ENCODE measurements at regions not wholly inside any gene's neighbourhood (a gene's known extent, or its start where the extent isn't known, plus 50 kb on each side); places are given as distances from the start of the nearest gene placed in this dataset.

- Histone ChIP-seq H3K27me3 (ENCODE audit: insufficient read depth, poor library complexity, severe bottlenecking) (no peaks in the 10 kb centered on the region), H3K4me3 (ENCODE audit: severe bottlenecking) (no peak overlapping the region), H3K4me1 (ENCODE audit: insufficient read depth, poor library complexity, severe bottlenecking) (no peaks in the 10 kb centered on the region), H3K27ac (ENCODE audit: poor library complexity, severe bottlenecking) (no peak overlapping the region), H3K36me3 (ENCODE audit: low read depth) (no peaks in the 10 kb centered on the region), H3K9me3 (ENCODE audit: severe bottlenecking) (no peaks in the 10 kb centered on the region)
- ATAC-seq (ENCODE audit: low read depth) (no peak), DNase-seq (ENCODE audit: low spot score) (no peak)
- no peak for TF ChIP-seq CTCF (IDR thresholded peaks at IDR 0.05; ENCODE audit: poor library complexity, severe bottlenecking)
Observed at GRCh38 chr7:85405016-85405902, 218.4 kb upstream of the SEMA3D start.

- DNase-seq (ENCODE audit: low spot score) (no peak), ATAC-seq (ENCODE audit: low read depth) (no peak)
- Histone ChIP-seq H3K27me3 (ENCODE audit: insufficient read depth, poor library complexity, severe bottlenecking) (no peaks in the 10 kb centered on the region), H3K27ac (ENCODE audit: poor library complexity, severe bottlenecking) (no peak overlapping the region), H3K9me3 (ENCODE audit: severe bottlenecking) (no peaks in the 10 kb centered on the region), H3K4me3 (ENCODE audit: severe bottlenecking) (no peak overlapping the region), H3K4me1 (ENCODE audit: insufficient read depth, poor library complexity, severe bottlenecking) (no peaks in the 10 kb centered on the region), H3K36me3 (ENCODE audit: low read depth) (no peaks in the 10 kb centered on the region)
- no peak for TF ChIP-seq CTCF (IDR thresholded peaks at IDR 0.05; ENCODE audit: poor library complexity, severe bottlenecking)
Observed at GRCh38 chr7:85396676-85397075, 209.8 kb upstream of the SEMA3D start.

GRCh38 chr7:85392789-85393188 is 205.9 kb upstream of the SEMA3D start:
- no peaks in the 10 kb centered on the region; the same call in 1 of the 2 replicates for H3K36me3 ChIP-seq (ENCODE audit: low read depth)
- ATAC-seq (ENCODE audit: low read depth), result no peak
- no peaks in the 10 kb centered on the region for H3K4me1 ChIP-seq (ENCODE audit: insufficient read depth, poor library complexity, severe bottlenecking)
- H3K9me3 ChIP-seq (ENCODE audit: severe bottlenecking), result no peaks in the 10 kb centered on the region
- H3K27ac ChIP-seq (ENCODE audit: poor library complexity, severe bottlenecking), result no peak overlapping the region
- DNase-seq (ENCODE audit: low spot score), result no peak
- H3K4me3 ChIP-seq (ENCODE audit: severe bottlenecking), result no peak overlapping the region
- H3K27me3 ChIP-seq (ENCODE audit: insufficient read depth, poor library complexity, severe bottlenecking), result peaks cover 3% of the 10 kb centered on the region
- no peak for TF ChIP-seq CTCF (IDR thresholded peaks at IDR 0.05; ENCODE audit: poor library complexity, severe bottlenecking)

- ATAC-seq (ENCODE audit: low read depth) (no peak), DNase-seq (ENCODE audit: low spot score) (no peak)
- H3K36me3 ChIP-seq (ENCODE audit: low read depth), result no peaks in the 10 kb centered on the region; the same call in 1 of the 2 replicates
- H3K4me1 ChIP-seq (ENCODE audit: insufficient read depth, poor library complexity, severe bottlenecking), result no peaks in the 10 kb centered on the region
- H3K9me3 ChIP-seq (ENCODE audit: severe bottlenecking), result no peaks in the 10 kb centered on the region
- H3K27ac ChIP-seq (ENCODE audit: poor library complexity, severe bottlenecking), result no peak overlapping the region
- H3K4me3 ChIP-seq (ENCODE audit: severe bottlenecking), result no peak overlapping the region
- peaks cover 3% of the 10 kb centered on the region for H3K27me3 ChIP-seq (ENCODE audit: insufficient read depth, poor library complexity, severe bottlenecking)
- TF ChIP-seq CTCF (IDR thresholded peaks at IDR 0.05; ENCODE audit: poor library complexity, severe bottlenecking), result no peak
Observed at GRCh38 chr7:85392326-85392725, 205.5 kb upstream of the SEMA3D start.

GRCh38 chr7:85386460-85386859 is 199.6 kb upstream of the SEMA3D start:
- H3K27ac ChIP-seq (ENCODE audit: poor library complexity, severe bottlenecking), result no peak overlapping the region
- no peaks in the 10 kb centered on the region; the same call in 1 of the 2 replicates for H3K36me3 ChIP-seq (ENCODE audit: low read depth)
- no peaks in the 10 kb centered on the region for H3K9me3 ChIP-seq (ENCODE audit: severe bottlenecking)
- TF ChIP-seq CTCF (IDR thresholded peaks at IDR 0.05; ENCODE audit: poor library complexity, severe bottlenecking), result no peak
- DNase-seq (ENCODE audit: low spot score) (no peak), ATAC-seq (ENCODE audit: low read depth) (no peak)
- H3K4me1 ChIP-seq (ENCODE audit: insufficient read depth, poor library complexity, severe bottlenecking), result no peaks in the 10 kb centered on the region
- H3K4me3 ChIP-seq (ENCODE audit: severe bottlenecking), result no peak overlapping the region
- peaks cover 3% of the 10 kb centered on the region for H3K27me3 ChIP-seq (ENCODE audit: insufficient read depth, poor library complexity, severe bottlenecking)

Measured in RWPE2 (cell line).